NCI-H345 (cell line): ENCODE measurements at regions not wholly inside any gene's neighbourhood (a gene's known extent, or its start where the extent isn't known, plus 50 kb on each side); places are given as distances from the start of the nearest gene placed in this dataset.

ENCODE experiments used
- DNase-seq: peaks from one replicate; lab custom pipeline; 2025; lab: John Stamatoyannopoulos, UW

GRCh38 chr17:77700165-77700881 is 258.2 kb upstream of the TNRC6C start:
- DNase-seq = no peak

GRCh38 chr17:77701996-77702395 is 256.5 kb upstream of the TNRC6C start:
- no peak for DNase-seq

GRCh38 chr17:77704048-77704815 is 254.3 kb upstream of the TNRC6C start:
- DNase-seq = no peak

- DNase-seq = no peak
Observed at GRCh38 chr17:77706938-77707337, 251.6 kb upstream of the TNRC6C start.

GRCh38 chr17:77707546-77707945 is 251.0 kb upstream of the TNRC6C start:
- no peak for DNase-seq

GRCh38 chr17:77708049-77708448 is 250.5 kb upstream of the TNRC6C start:
- DNase-seq = no peak

GRCh38 chr17:77708936-77709335 is 249.6 kb upstream of the TNRC6C start:
- no peak for DNase-seq

- no peak for DNase-seq
Observed at GRCh38 chr17:77709594-77709993, 248.9 kb upstream of the TNRC6C start.

GRCh38 chr17:77712578-77712977 is 245.9 kb upstream of the TNRC6C start:
- no peak for DNase-seq

- DNase-seq = no peak
Observed at GRCh38 chr17:77716289-77716926, 242.1 kb upstream of the TNRC6C start.

GRCh38 chr17:77717941-77718668 is 240.4 kb upstream of the TNRC6C start:
- no peak for DNase-seq

- no peak for DNase-seq
Observed at GRCh38 chr17:77718669-77718961, 239.9 kb upstream of the TNRC6C start.

- no peak for DNase-seq
Observed at GRCh38 chr17:77719806-77720205, 238.7 kb upstream of the TNRC6C start.

GRCh38 chr17:77720946-77721845 is 237.3 kb upstream of the TNRC6C start:
- DNase-seq = no peak

GRCh38 chr17:77721846-77722160 is 236.7 kb upstream of the TNRC6C start:
- no peak for DNase-seq

- no peak for DNase-seq
Observed at GRCh38 chr17:77722366-77722765, 236.1 kb upstream of the TNRC6C start.

- DNase-seq = peak; percentile 6
Observed at GRCh38 chr17:77723071-77723908, 235.2 kb upstream of the TNRC6C start.

- no peak for DNase-seq
Observed at GRCh38 chr17:77723909-77724875, 234.3 kb upstream of the TNRC6C start.

GRCh38 chr17:77724876-77725615 is 233.5 kb upstream of the TNRC6C start:
- DNase-seq = peak; percentile 80
